Motor neuron (in vitro differentiated cells): ENCODE measurements at regions not wholly inside any gene's neighbourhood (a gene's known extent, or its start where the extent isn't known, plus 50 kb on each side); places are given as distances from the start of the nearest gene placed in this dataset.

ENCODE experiments used
- ATAC-seq, 8 experiments: fragments of 200-7000 bp; cut with Tn5 transposase; replicated peaks in 6 of 8; 2 replicates each; pipeline ENCODE4 v1.8.0; 2021; ENCODE audit warnings: mild to moderate bottlenecking in 8 of 8, moderate library complexity in 8 of 8
- H3K27ac ChIP-seq, 2 donors: fragments of 250-450 bp; sonication (Bioruptor Pico); 2 replicates each; pipeline ENCODE4 v1.9.0; 2021; ENCODE audit warnings: antibody characterized with exemption in 2 of 2, mild to moderate bottlenecking in 2 of 2, moderate library complexity in 1 of 2
- H3K4me1 ChIP-seq, 2 donors: fragments of 250-450 bp; sonication (Bioruptor Pico); replicated peaks in 1 of 2; 2 replicates each; pipeline ENCODE4 v1.6.1; 2021; ENCODE audit warnings: antibody characterized with exemption in 2 of 2, mild to moderate bottlenecking in 2 of 2, moderate library complexity in 1 of 2
- H3K4me3 ChIP-seq, 5 donors: fragments of 250-450 bp; sonication (Bioruptor Pico); 2 replicates each; pipeline ENCODE4 v1.9.0; 2021; ENCODE audit warnings: antibody characterized with exemption in 5 of 5, mild to moderate bottlenecking in 5 of 5, moderate library complexity in 4 of 5
- WGBS, 10 experiments: fragments of 450-650 bp; shearing (Covaris generic); methylation state at CpG; one replicate each; pipeline ENCODE4 v1.0.0; 2022; 5-methylcytosine and 5-hydroxymethylcytosine counted together
- in situ Hi-C, 9 experiments: fragments of 400-800 bp; cut with MboI; loops; one replicate each; pipeline ENCODE4 v1.15.0; 2021; ENCODE audit warnings: low sequenced_read_pairs in 9 of 9, low pct_unique_long_range_greater_than_20kb in 2 of 9; ENCODE audit not compliant: unreplicated experiment in 9 of 9

DNA sequence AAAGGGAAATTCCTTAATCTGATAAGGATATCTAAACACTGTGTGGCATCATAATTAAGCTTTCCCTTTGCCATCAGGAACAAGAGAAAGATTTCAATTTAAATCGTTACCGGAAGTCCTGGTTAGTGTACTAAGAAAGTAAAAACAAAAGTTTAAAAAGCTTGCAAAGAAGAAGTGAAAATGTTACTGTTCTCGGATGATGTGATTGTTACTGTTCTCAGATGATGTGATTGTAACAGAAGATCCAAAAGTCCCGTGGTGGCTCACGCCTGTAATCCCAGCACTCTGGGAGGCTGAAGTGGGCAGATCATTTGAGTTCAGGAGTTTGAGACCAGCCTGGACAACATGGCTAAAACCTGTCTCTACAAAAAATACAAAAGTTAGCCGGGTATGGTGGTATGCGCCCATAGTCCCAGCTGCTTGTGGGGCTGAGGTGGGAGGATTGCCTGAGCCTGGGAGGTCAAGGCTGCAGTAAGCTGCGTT, 62.5 kb downstream of the RGS12 start:
- peaks cover 0 to 7% of the 10 kb centered on the region in 2 donors for H3K4me1 ChIP-seq
- in situ Hi-C loops, result no loop called here
- WGBS, 10 experiments, result 90 to 100% (median 97%) methylated on average over 2 to 8 of the region's 8 CpGs
- no peak for ATAC-seq
- H3K4me3 ChIP-seq, result no peak overlapping the region
- H3K27ac ChIP-seq, result no peak overlapping the region

- H3K4me1 ChIP-seq, result peaks cover 8 to 11% of the 10 kb centered on the region in 2 donors
- no peak overlapping the region for H3K27ac ChIP-seq
- in situ Hi-C loops, result no loop called here
- no peak for ATAC-seq
- no peak overlapping the region for H3K4me3 ChIP-seq
- no CpG with 5 or more reads among the region's 1 CpG for WGBS, 10 experiments
These were observed 65.8 kb downstream of the RGS12 start for GRCh38 chr4:3358656-3359055.

GRCh38 chr4:3360777-3361176, 68.0 kb downstream of the RGS12 start:
- Histone ChIP-seq H3K4me1 (peaks cover 8 to 11% of the 10 kb centered on the region in 2 donors), H3K27ac (no peak overlapping the region), H3K4me3 (no peak overlapping the region)
- in situ Hi-C loops, result no loop called here
- peak in 3 of 8 experiments; percentile 44 to 60 (median 57) for ATAC-seq
- 75 to 100% (median 81%) methylated on average over 1 to 8 of the region's 8 CpGs for WGBS, 10 experiments

DNA sequence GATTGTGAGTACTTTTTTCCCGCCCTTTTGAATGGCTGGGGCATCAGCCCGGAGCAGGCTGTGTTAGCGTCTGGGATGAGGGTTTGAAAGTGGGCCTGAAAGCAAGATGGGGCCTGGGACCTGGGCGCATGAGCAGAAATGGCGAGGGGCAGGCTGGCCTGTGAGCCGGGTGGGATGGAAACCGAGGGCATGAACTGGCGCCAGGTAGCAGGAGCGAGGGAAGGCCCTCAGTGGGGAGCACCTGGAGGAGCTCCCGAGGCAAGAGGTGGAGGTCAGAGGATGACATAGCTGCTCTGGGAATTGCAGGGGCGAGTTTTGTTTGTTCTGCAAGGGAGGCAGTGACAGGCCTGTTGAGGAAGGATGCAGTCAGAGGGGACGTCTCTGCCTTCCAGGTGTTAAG, 68.6 kb downstream of the RGS12 start:
- WGBS, 10 experiments, result 85 to 100% (median 92%) methylated on average over 1 to 7 of the region's 12 CpGs; no CpG with 5 or more reads in 3 of the 10 experiments
- Histone ChIP-seq H3K4me1 (peaks cover 8 to 11% of the 10 kb centered on the region in 2 donors), H3K4me3 (no peak overlapping the region), H3K27ac (no peak overlapping the region)
- in situ Hi-C loops, result no loop called here
- no peak for ATAC-seq

DNA sequence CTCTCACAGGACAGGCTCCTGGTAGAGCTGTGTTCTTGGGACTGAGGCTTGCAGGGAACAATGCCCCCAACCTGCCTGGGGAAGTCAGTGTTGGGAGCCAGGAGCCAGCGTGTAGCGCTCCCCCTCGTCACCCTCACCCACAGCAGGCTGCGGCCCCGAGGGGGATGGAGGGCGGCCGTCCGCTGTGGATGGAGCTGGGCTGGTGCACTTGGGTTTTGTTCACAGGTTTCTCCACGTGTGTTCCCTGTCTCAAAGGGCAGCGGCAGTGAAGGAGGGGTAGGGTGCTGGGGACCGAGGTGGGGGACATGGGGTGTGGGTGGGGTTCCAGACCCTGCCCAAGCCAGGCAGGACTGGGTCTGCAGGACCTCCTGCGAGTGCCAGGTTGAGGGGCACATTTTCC, 69.1 kb downstream of the RGS12 start:
- Histone ChIP-seq H3K4me3 (no peak overlapping the region), H3K27ac (no peak overlapping the region), H3K4me1 (peaks cover 9 to 11% of the 10 kb centered on the region in 2 donors)
- peak in 1 of 8 experiments; percentile 9 for ATAC-seq
- in situ Hi-C loops, result no loop called here
- 100% methylated on average over 1 of the region's 12 CpGs; no CpG with 5 or more reads in 9 of the 10 experiments for WGBS, 10 experiments

DNA sequence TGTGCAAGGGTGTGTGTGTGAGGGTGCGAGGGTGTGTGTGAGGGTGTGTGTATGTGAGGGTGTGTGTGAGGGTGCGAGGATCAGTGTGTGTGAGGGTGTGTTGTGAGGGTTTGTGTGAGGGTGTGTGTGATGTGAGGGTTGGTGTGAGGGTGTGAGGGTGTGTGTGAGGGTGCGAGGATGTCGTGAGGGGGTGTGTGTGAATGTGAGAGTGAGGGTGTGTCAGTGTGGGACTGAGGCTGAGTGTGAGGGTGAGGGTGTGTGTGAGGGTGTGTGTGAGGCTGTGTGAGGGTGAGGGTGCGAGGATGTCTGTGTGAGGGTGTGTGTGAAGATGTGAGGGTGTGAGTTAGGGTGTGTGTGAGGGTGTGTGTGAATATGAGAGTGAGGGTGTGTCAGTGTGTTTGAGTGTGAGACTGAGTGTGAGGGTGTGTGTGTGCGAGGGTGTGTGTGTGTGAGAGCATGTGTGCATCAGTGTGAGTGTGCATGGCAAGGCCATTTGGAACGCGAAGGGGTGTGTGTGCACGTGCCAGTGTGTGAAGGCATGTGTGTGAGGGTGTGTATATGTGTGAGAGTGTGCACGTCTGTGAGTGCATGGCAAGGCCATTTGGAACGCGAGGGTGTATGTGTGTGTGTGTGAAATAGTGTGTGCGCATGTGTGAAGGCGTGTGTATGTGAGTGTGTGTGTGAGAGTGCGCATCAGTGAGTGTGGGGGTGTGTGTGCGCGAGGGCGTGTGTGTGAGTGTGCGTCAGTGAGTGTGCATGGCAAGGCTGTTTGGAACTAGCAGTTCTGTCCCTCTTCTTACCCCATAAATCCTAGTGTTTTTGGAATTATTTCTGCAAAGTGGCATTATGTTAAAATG, 69.8 kb downstream of the RGS12 start:
- H3K4me3 ChIP-seq, result no peak overlapping the region
- no peak for ATAC-seq
- in situ Hi-C loops, result no loop called here
- peaks cover 17 to 18% of the 10 kb centered on the region in 2 donors for H3K4me1 ChIP-seq
- no peak overlapping the region for H3K27ac ChIP-seq
- 92 to 100% (median 95%) methylated on average over 1 to 7 of the region's 19 CpGs; no CpG with 5 or more reads in 2 of the 10 experiments for WGBS, 10 experiments

DNA sequence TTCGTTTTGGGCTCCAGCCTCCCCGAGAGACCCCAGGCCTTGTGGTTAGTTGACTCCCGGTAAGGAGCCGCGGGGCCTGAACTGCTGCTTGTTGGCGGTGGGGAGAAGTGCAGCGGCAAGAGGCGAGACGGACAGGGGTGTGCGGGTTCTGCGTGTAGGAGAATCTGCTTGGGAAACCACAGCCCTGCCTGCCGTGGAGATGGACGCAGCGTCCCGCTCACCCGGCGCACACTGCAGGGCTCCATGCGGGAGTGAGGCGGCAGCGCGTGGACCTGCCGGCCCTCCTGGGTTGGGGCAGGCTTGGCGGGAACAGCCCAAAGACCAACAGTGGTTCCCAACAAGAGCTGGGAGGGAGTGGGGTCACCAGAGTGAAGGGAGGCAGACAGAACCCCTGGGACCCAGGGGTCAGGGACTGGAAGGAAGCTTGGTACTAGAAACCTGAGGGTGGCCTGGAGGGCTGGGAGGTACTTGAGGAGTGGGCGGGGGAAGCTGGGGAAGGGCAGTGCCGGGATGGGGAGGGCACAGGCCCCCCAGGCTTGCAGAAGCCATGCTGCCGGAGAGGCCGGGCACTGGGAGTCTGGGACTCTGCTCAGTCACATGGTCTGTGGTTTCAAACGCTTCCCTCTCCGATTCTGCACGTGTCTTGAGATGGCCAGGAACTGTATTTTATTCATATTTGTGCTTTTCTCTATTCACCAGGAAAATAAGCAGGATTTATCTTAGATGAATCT, 70.8 kb downstream of the RGS12 start:
- ATAC-seq, result no peak
- in situ Hi-C loops, result no loop called here
- WGBS, 10 experiments, result 67 to 100% (median 86%) methylated on average over 1 to 9 of the region's 30 CpGs; no CpG with 5 or more reads in 4 of the 10 experiments
- Histone ChIP-seq H3K27ac (no peak overlapping the region), H3K4me3 (no peak overlapping the region), H3K4me1 (peaks cover 22% of the 10 kb centered on the region in 2 donors)

GRCh38 chr4:3364199-3364598, 71.4 kb downstream of the RGS12 start:
- peaks cover 27 to 29% of the 10 kb centered on the region in 2 donors for H3K4me1 ChIP-seq
- in situ Hi-C loops, result no loop called here
- 80 to 96% (median 93%) methylated on average over 1 to 5 of the region's 17 CpGs; no CpG with 5 or more reads in 6 of the 10 experiments for WGBS, 10 experiments
- H3K27ac ChIP-seq, result no peak overlapping the region
- no peak overlapping the region for H3K4me3 ChIP-seq
- no peak for ATAC-seq

DNA sequence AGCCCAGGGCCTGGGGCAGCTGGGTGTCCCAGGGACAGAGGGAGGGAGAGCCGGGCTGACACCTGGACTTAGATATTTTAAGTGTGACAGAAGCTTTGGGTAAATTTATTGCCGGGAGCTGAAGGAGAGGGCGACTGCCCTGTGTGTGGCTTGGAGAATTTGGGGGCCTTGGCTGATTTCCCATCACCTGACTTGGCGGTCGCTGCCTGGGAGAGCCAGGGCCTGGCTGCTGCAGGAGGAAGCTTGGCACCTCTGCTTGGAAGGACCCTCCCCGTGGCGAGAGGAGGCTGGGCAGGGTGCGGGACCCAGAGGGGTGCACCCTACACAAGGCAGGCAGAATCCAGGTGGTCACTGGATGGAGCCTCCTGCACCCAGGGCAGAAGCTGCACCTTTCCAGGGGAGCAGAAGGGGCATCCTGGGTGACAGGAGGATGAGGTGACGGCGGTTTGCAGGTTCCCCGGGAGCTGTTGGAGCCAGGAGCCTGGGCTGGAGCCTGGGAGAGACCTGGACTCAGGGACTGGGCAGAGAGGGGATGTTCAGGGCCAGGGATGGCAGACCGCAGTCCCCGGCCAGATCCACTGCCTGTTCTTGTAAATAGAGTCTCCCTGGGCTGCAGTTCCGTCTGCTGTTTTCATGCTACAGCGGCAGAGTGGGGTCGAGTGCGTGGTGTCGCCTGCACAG, 72.0 kb downstream of the RGS12 start:
- WGBS, 10 experiments, result 100% methylated on average over 1 to 2 of the region's 18 CpGs; no CpG with 5 or more reads in 7 of the 10 experiments
- Histone ChIP-seq H3K4me3 (no peak overlapping the region), H3K27ac (no peak overlapping the region), H3K4me1 (peaks cover 33 to 34% of the 10 kb centered on the region in 2 donors)
- in situ Hi-C loops, result no loop called here
- no peak for ATAC-seq

- no peak for ATAC-seq
- 92 to 100% (median 97%) methylated on average over 1 to 9 of the region's 11 CpGs; no CpG with 5 or more reads in 4 of the 10 experiments for WGBS, 10 experiments
These were observed 72.5 kb downstream of the RGS12 start for GRCh38 chr4:3365326-3365725.

DNA sequence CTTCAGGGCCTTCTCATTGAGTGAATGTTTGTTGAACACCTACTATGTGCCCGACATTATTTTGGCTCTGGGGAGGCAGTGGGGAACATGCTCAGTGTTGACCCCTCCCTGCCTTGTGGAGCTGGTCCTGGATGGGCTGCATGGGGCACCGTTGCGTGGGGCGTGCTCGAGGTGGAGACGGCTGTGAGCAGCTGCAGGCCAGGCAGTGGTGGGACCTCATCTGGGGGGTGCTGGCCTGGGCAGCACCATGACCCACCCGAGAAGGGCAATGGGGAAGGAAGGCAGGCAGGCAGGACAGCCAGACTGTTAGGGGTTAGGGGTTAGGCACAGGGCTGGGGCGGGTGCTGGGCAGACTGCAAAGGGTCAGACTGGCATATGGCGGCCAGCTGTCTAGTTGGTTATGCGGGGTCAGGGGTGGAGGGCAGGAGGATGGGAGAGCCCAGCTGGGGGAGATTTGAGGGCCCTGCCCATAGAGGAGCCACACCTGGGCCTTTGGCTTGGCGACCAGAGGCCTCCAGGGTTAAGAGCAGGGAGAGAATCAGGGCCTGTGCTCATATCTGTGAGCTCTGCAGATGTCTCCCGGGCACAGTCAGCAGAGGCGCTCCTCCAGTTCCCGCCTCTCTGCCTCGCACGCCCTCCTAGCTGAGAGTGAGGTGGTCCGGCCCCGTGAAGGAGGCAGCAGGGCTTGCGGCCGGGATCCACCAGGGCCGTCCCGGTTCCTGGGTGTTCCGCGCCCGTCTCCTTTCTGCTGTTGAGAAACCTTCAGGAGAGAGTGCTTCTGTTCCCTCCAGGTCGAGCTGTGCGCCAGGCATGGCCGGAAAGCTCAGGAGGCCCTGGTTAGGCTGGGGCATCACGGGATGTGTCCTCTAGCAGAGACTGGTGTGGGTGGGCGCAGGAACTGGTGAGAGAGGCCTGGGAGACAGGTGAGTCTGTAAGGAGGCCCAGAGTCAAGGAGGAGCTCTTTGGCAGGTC, 73.3 kb downstream of the RGS12 start:
- Histone ChIP-seq H3K4me1 (peaks cover 38% of the 10 kb centered on the region in 2 donors), H3K27ac (no peak overlapping the region), H3K4me3 (no peak overlapping the region)
- WGBS, 10 experiments, result 60 to 100% (median 95%) methylated on average over 1 to 13 of the region's 30 CpGs; no CpG with 5 or more reads in 3 of the 10 experiments
- in situ Hi-C loops, result no loop called here
- peak in 2 of 8 experiments; percentile 23 to 46 for ATAC-seq

More at GRCh38 chr4:3365326-3365725, 72.5 kb downstream of the RGS12 start:
- in situ Hi-C loops, result no loop called here
- Histone ChIP-seq H3K4me1 (peaks cover 38 to 40% of the 10 kb centered on the region in 2 donors), H3K4me3 (no peak overlapping the region), H3K27ac (no peak overlapping the region)
